ENCODE measurements at regions not wholly inside any gene's neighbourhood (a gene's known extent, or its start where the extent isn't known, plus 50 kb on each side); places are given as distances from the start of the nearest gene placed in this dataset.

GRCh38 chr2:180753809-180754761 is 226.3 kb upstream of the UBE2E3 start:
- TF ChIP-seq CTCF (IDR thresholded peaks at IDR 0.05) (no peak), ZFX (IDR thresholded peaks at IDR 0.05; ENCODE audit: borderline replicate concordance) (no peak)

Measured in 22Rv1 (cell line).